ENCODE measurements at regions not wholly inside any gene's neighbourhood (a gene's known extent, or its start where the extent isn't known, plus 50 kb on each side); places are given as distances from the start of the nearest gene placed in this dataset.
"Not testable (repeated sequence)": the region's sequence is repeated elsewhere in the genome, so short reads cannot be mapped to it uniquely, and the experiment has no call there.

GRCh38 chr3:20822251-20822650 is 636.2 kb upstream of the SGO1 start:
- Histone ChIP-seq H3K9me3 (ENCODE audit: insufficient read depth, low read depth, low read length) (peaks cover 3% of the 10 kb centered on the region), H3K79me1 (ENCODE audit: low read length) (no peaks in the 10 kb centered on the region), H2BK5ac (ENCODE audit: low read depth, low read length, poor library complexity) (no peak overlapping the region), H3K23ac (ENCODE audit: low read length) (no peak overlapping the region), H3K4ac (ENCODE audit: low read depth, low read length) (no peak overlapping the region), H3K4me2 (ENCODE audit: low read length) (no peak overlapping the region), H2AK5ac (ENCODE audit: low read length) (no peak overlapping the region), H3K18ac (ENCODE audit: low read length) (no peak overlapping the region), H4K91ac (ENCODE audit: low read depth, low read length) (no peak overlapping the region), H2BK120ac (ENCODE audit: insufficient read depth, low read length, poor library complexity) (no peak overlapping the region), H4K8ac (ENCODE audit: low read depth, low read length) (no peak overlapping the region), H3K27me3 (ENCODE audit: insufficient read depth, low read length) (no peaks in the 10 kb centered on the region), H3K27ac (ENCODE audit: low read depth, low read length) (no peak overlapping the region), H3K79me2 (ENCODE audit: control insufficient read depth, insufficient read depth, low read length, poor library complexity) (no peaks in the 10 kb centered on the region), H2BK12ac (ENCODE audit: low read length) (no peak overlapping the region), H3K14ac (ENCODE audit: low read length) (no peak overlapping the region), H3K4me3 (ENCODE audit: low read depth, low read length) (no peak overlapping the region), H2AFZ (ENCODE audit: insufficient read depth, low read length, poor library complexity) (no peak overlapping the region), H3K36me3 (ENCODE audit: control insufficient read depth in 1 of 2, insufficient read depth in 2 of 2, low read length in 2 of 2) (no peaks in the 10 kb centered on the region), H3K4me1 (ENCODE audit: control insufficient read depth in 1 of 2, insufficient read depth in 2 of 2, low read length in 2 of 2) (no peaks in the 10 kb centered on the region), H4K12ac (ENCODE audit: low read depth, low read length) (no peak overlapping the region), H3K9ac (ENCODE audit: low read length) (no peak overlapping the region)
- DNase-seq = no peak

GRCh38 chr3:20820872-20821271 is 634.9 kb upstream of the SGO1 start:
- not testable (repeated sequence) for H3K36me3 ChIP-seq (ENCODE audit: control insufficient read depth in 1 of 2, insufficient read depth in 2 of 2, low read length in 2 of 2); H3K27me3 ChIP-seq (ENCODE audit: insufficient read depth, low read length); H3K18ac ChIP-seq (ENCODE audit: low read length); H3K9ac ChIP-seq (ENCODE audit: low read length); H3K79me2 ChIP-seq (ENCODE audit: control insufficient read depth, insufficient read depth, low read length, poor library complexity); H3K4me1 ChIP-seq (ENCODE audit: control insufficient read depth in 1 of 2, insufficient read depth in 2 of 2, low read length in 2 of 2); H3K4me3 ChIP-seq (ENCODE audit: low read depth, low read length); H3K4ac ChIP-seq (ENCODE audit: low read depth, low read length); H3K14ac ChIP-seq (ENCODE audit: low read length); H2AFZ ChIP-seq (ENCODE audit: insufficient read depth, low read length, poor library complexity); DNase-seq; H3K4me2 ChIP-seq (ENCODE audit: low read length); H3K79me1 ChIP-seq (ENCODE audit: low read length); H2BK12ac ChIP-seq (ENCODE audit: low read length); H4K8ac ChIP-seq (ENCODE audit: low read depth, low read length); H3K23ac ChIP-seq (ENCODE audit: low read length); H4K12ac ChIP-seq (ENCODE audit: low read depth, low read length); H3K27ac ChIP-seq (ENCODE audit: low read depth, low read length); H4K91ac ChIP-seq (ENCODE audit: low read depth, low read length); H2BK120ac ChIP-seq (ENCODE audit: insufficient read depth, low read length, poor library complexity); H2AK5ac ChIP-seq (ENCODE audit: low read length); H3K9me3 ChIP-seq (ENCODE audit: insufficient read depth, low read depth, low read length); H2BK5ac ChIP-seq (ENCODE audit: low read depth, low read length, poor library complexity)
- no CpG with 5 or more reads among the region's 9 CpGs for WGBS (ENCODE audit: extremely low coverage, insufficient coverage, insufficient read length)

- H3K4me1 ChIP-seq (ENCODE audit: control insufficient read depth in 1 of 2, insufficient read depth in 2 of 2, low read length in 2 of 2) = no peaks in the 10 kb centered on the region
- H2BK5ac ChIP-seq (ENCODE audit: low read depth, low read length, poor library complexity) = no peak overlapping the region
- no peaks in the 10 kb centered on the region for H3K79me2 ChIP-seq (ENCODE audit: control insufficient read depth, insufficient read depth, low read length, poor library complexity)
- no peak overlapping the region for H3K14ac ChIP-seq (ENCODE audit: low read length)
- no peak overlapping the region for H2AK5ac ChIP-seq (ENCODE audit: low read length)
- no peak overlapping the region for H3K23ac ChIP-seq (ENCODE audit: low read length)
- H3K18ac ChIP-seq (ENCODE audit: low read length) = no peak overlapping the region
- H3K27me3 ChIP-seq (ENCODE audit: insufficient read depth, low read length) = no peaks in the 10 kb centered on the region
- H4K91ac ChIP-seq (ENCODE audit: low read depth, low read length) = no peak overlapping the region
- H3K27ac ChIP-seq (ENCODE audit: low read depth, low read length) = no peak overlapping the region
- H4K8ac ChIP-seq (ENCODE audit: low read depth, low read length) = no peak overlapping the region
- DNase-seq = no peak
- H3K9ac ChIP-seq (ENCODE audit: low read length) = no peak overlapping the region
- no peak overlapping the region for H2AFZ ChIP-seq (ENCODE audit: insufficient read depth, low read length, poor library complexity)
- no peak overlapping the region for H2BK12ac ChIP-seq (ENCODE audit: low read length)
- H3K36me3 ChIP-seq (ENCODE audit: control insufficient read depth in 1 of 2, insufficient read depth in 2 of 2, low read length in 2 of 2) = no peaks in the 10 kb centered on the region
- no peak overlapping the region for H2BK120ac ChIP-seq (ENCODE audit: insufficient read depth, low read length, poor library complexity)
- H3K4me3 ChIP-seq (ENCODE audit: low read depth, low read length) = no peak overlapping the region
- no peak overlapping the region for H4K12ac ChIP-seq (ENCODE audit: low read depth, low read length)
- no CpG with 5 or more reads among the region's 2 CpGs for WGBS (ENCODE audit: extremely low coverage, insufficient coverage, insufficient read length)
- H3K4ac ChIP-seq (ENCODE audit: low read depth, low read length) = no peak overlapping the region
- no peak overlapping the region for H3K4me2 ChIP-seq (ENCODE audit: low read length)
- no peaks in the 10 kb centered on the region for H3K79me1 ChIP-seq (ENCODE audit: low read length)
- H3K9me3 ChIP-seq (ENCODE audit: insufficient read depth, low read depth, low read length) = no peaks in the 10 kb centered on the region
Measured at GRCh38 chr3:20811631-20812030, 625.6 kb upstream of the SGO1 start.

- Histone ChIP-seq H3K4me2 (ENCODE audit: low read length) (no peak overlapping the region), H4K91ac (ENCODE audit: low read depth, low read length) (no peak overlapping the region), H3K4me1 (ENCODE audit: control insufficient read depth in 1 of 2, insufficient read depth in 2 of 2, low read length in 2 of 2) (no peaks in the 10 kb centered on the region), H3K27ac (ENCODE audit: low read depth, low read length) (no peak overlapping the region), H2AFZ (ENCODE audit: insufficient read depth, low read length, poor library complexity) (no peak overlapping the region), H3K79me1 (ENCODE audit: low read length) (no peaks in the 10 kb centered on the region), H3K14ac (ENCODE audit: low read length) (no peak overlapping the region), H3K4ac (ENCODE audit: low read depth, low read length) (no peak overlapping the region), H2BK120ac (ENCODE audit: insufficient read depth, low read length, poor library complexity) (no peak overlapping the region), H3K36me3 (ENCODE audit: control insufficient read depth in 1 of 2, insufficient read depth in 2 of 2, low read length in 2 of 2) (no peaks in the 10 kb centered on the region), H3K4me3 (ENCODE audit: low read depth, low read length) (no peak overlapping the region), H4K12ac (ENCODE audit: low read depth, low read length) (no peak overlapping the region), H3K23ac (ENCODE audit: low read length) (no peak overlapping the region), H3K79me2 (ENCODE audit: control insufficient read depth, insufficient read depth, low read length, poor library complexity) (no peaks in the 10 kb centered on the region), H2BK12ac (ENCODE audit: low read length) (no peak overlapping the region), H3K18ac (ENCODE audit: low read length) (no peak overlapping the region), H3K9me3 (ENCODE audit: insufficient read depth, low read depth, low read length) (no peaks in the 10 kb centered on the region), H2BK5ac (ENCODE audit: low read depth, low read length, poor library complexity) (no peak overlapping the region), H3K9ac (ENCODE audit: low read length) (no peak overlapping the region), H4K8ac (ENCODE audit: low read depth, low read length) (no peak overlapping the region), H2AK5ac (ENCODE audit: low read length) (no peak overlapping the region), H3K27me3 (ENCODE audit: insufficient read depth, low read length) (no peaks in the 10 kb centered on the region)
- no peak for DNase-seq
- WGBS (ENCODE audit: extremely low coverage, insufficient coverage, insufficient read length) = no CpG with 5 or more reads among the region's 2 CpGs
Measured at GRCh38 chr3:20811006-20811405, 625.0 kb upstream of the SGO1 start.

GRCh38 chr3:20810555-20810954 is 624.5 kb upstream of the SGO1 start:
- H2BK120ac ChIP-seq (ENCODE audit: insufficient read depth, low read length, poor library complexity) = no peak overlapping the region
- H3K27me3 ChIP-seq (ENCODE audit: insufficient read depth, low read length) = no peaks in the 10 kb centered on the region
- H3K27ac ChIP-seq (ENCODE audit: low read depth, low read length) = no peak overlapping the region
- no peak overlapping the region for H3K23ac ChIP-seq (ENCODE audit: low read length)
- no peak overlapping the region for H3K4me3 ChIP-seq (ENCODE audit: low read depth, low read length)
- H4K91ac ChIP-seq (ENCODE audit: low read depth, low read length) = no peak overlapping the region
- no peak overlapping the region for H3K4ac ChIP-seq (ENCODE audit: low read depth, low read length)
- no peak overlapping the region for H2BK5ac ChIP-seq (ENCODE audit: low read depth, low read length, poor library complexity)
- no peaks in the 10 kb centered on the region for H3K36me3 ChIP-seq (ENCODE audit: control insufficient read depth in 1 of 2, insufficient read depth in 2 of 2, low read length in 2 of 2)
- no peak overlapping the region for H4K12ac ChIP-seq (ENCODE audit: low read depth, low read length)
- H2AK5ac ChIP-seq (ENCODE audit: low read length) = no peak overlapping the region
- no peak overlapping the region for H4K8ac ChIP-seq (ENCODE audit: low read depth, low read length)
- H3K4me1 ChIP-seq (ENCODE audit: control insufficient read depth in 1 of 2, insufficient read depth in 2 of 2, low read length in 2 of 2) = no peaks in the 10 kb centered on the region
- no peak overlapping the region for H3K18ac ChIP-seq (ENCODE audit: low read length)
- no peak overlapping the region for H2AFZ ChIP-seq (ENCODE audit: insufficient read depth, low read length, poor library complexity)
- H3K79me1 ChIP-seq (ENCODE audit: low read length) = no peaks in the 10 kb centered on the region
- no peaks in the 10 kb centered on the region for H3K9me3 ChIP-seq (ENCODE audit: insufficient read depth, low read depth, low read length)
- no peak overlapping the region for H3K14ac ChIP-seq (ENCODE audit: low read length)
- no peak overlapping the region for H3K9ac ChIP-seq (ENCODE audit: low read length)
- no peaks in the 10 kb centered on the region for H3K79me2 ChIP-seq (ENCODE audit: control insufficient read depth, insufficient read depth, low read length, poor library complexity)
- DNase-seq = no peak
- no peak overlapping the region for H2BK12ac ChIP-seq (ENCODE audit: low read length)
- no peak overlapping the region for H3K4me2 ChIP-seq (ENCODE audit: low read length)

Measured in trophoblast cell (in vitro differentiated cells and primary cell).